NCI-H1105 treated with DMSO at 0.1 percent for 48 hours (cell line): ENCODE measurements at regions not wholly inside any gene's neighbourhood (a gene's known extent, or its start where the extent isn't known, plus 50 kb on each side); places are given as distances from the start of the nearest gene placed in this dataset.
"Not testable (repeated sequence)": the region's sequence is repeated elsewhere in the genome, so short reads cannot be mapped to it uniquely, and the experiment has no call there.

Source experiments
- DNase-seq: peaks from one replicate; lab custom pipeline; 2025; lab: John Stamatoyannopoulos, UW

DNA sequence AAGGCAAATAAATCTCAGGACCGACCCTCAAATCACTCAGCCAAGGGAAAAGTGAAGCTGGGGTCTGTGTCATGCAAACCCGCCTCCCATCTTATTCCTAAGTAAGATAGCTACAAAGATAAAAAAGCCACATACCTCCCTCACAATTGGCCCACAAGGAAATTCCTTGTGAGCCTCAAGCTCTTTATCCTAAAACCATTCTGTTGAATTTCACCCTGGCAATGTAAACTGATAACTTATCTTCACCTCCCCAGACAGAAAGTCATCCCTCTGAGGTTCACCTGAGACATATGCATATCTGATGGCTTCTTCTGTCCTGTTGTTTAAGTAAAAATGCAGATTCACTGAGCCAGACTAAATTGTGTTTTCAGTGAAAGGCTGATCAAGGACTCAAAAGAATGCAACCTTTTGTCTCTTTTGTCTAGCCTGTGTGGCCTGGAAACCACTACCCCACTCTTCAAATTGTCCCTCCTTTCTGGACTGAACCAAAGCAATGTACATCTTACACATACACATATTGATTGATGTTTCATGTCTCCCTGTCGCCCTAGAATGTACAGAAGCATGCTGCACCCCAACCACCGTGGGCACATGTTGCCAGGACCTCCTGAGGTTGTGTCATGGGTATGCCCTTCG lies 91.3 kb downstream of the MFAP3L start:
- DNase-seq, result no peak

DNA sequence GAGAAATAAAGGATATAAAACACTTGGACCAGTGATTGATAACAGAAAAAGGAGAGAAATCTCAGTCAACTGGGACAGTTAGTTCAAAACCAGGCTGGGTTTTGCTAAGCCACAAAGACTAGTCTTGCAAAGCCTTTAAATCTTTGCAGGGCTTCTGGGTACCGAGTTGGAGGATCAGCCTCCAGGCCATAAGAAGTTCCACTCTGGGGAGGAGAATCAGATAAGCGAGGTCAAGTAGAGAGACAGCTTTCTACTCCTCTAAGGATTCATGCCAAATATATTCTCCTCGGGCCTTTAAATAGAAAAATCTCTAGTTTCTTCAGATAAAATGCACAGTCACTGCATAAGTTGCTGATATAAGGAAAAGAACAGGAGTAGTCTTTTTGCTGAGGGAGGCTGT lies 92.7 kb downstream of the MFAP3L start:
- DNase-seq, result no peak

DNA sequence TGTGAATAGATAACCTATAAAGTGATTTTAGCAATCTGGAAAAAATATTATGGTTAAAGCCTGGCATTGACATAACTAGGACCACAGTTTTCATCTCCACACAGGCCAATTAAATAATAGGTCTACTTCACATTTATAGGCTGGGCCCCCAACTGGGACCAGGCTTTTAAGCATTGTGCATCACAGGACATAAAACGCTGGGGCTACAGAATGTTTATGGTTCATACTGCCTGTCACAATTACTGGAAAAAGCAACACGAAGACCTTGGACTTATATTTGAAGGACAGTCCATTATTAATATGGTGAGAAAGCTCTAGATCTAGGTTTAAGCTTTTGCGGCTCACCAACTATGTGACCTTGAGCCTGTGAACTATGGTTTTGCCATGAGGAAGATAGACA lies 94.2 kb downstream of the MFAP3L start:
- no peak for DNase-seq

DNA sequence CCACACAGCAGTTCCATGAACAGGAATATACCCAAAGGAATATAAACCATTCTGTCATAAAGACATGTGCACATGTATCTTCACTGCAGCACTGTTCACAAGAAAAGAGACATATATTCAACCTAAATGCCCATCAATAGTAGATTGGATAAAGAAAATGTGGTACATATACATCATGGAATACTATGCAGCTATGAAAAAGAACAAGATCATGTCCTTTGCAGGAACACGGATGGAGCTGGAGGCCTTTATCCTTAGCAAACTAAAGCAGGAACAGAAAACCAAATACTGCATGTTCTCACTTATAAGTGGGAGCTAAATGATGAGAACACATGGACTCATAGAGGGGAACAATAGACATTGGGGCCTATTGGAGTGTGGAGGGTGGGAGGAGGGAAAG lies 95.4 kb downstream of the MFAP3L start:
- DNase-seq, result not testable (repeated sequence)

DNA sequence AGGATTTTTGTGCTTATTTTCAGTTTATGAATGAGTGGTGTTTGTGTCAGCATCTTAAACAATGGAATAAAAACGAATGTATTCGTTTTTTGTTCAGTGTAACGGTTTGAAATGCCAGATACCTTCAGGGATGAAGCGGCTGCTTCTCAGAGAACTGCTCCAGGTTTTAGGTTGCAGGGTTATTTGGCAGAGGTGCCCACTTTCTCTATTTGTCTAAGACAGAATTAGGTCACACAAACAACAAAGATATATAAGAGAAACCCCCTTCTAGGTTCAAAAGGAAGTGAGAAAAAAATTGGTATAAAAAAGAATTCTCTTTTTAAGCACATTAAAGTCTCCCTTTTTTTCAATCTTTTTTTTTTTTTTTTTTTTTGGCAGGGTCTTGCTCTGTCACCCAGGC lies 98.9 kb downstream of the MFAP3L start:
- DNase-seq, result no peak

DNA sequence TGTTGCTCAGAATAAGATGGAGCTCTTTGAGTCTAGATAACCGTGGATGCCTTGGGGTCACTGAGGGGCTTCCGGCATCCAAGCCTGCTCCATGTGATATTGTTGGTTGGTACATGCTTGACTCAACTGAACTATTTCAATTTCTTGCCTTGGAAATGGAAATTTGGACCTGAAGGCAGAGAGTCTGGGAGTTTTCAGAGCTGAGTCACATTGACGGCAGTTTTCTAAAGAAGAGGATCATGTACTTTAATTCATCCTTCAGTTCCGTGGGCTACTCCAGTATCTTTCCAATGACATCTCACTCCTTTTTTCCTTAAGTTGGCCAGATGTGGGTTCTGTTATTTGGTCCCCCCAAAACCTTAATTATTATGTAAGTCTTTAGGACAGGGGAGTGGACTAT lies 100.5 kb downstream of the MFAP3L start:
- DNase-seq, result no peak

DNA sequence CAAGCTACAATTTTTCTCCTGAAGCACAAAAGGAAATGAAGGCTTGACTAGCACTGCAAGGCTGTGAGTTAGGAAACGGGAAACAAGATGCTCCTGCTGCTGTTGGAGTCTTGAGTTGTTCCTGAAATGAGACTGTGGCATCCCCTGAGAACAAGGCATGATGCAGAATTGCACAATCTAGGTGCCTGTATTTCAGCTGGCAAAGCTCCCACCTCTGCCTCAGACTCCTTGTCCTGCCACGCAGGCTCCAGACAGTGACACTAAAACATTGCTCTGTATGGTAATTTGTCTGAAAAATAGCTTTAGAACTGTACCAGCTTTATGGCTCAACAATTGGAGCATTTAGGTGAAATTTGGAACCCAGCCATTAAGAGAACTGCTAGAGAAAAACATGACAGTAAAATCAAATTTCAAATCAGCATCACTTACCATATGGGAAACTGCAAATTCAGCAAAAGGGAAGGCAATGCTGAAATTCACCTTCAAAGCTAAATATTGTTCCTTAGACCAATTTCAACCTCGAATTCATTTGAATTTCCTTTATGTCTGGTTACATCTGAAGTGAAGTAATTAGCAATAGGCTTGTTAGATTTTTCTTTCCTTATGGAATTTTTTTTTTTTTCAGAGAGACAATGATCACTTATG lies 103.4 kb downstream of the MFAP3L start:
- DNase-seq, result no peak

DNA sequence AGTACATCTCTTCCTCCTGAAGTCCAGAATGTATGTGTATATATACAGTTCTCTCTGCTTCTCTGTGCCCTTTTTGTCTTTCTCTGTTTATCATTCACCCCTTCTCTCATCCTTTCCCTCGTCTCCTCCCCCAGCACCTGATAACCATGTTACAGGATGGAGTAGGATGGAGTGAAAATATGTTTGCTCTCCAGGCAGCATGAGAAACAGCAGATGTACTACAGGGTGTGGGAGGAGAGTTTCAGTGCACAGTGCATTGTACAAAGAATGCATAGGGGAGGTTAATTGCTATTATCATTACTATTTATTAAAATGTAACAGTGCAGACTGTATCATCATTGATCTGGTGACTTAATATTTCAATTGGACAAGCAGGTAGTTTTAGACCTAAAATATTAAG lies 104.5 kb downstream of the MFAP3L start:
- DNase-seq, result no peak

DNA sequence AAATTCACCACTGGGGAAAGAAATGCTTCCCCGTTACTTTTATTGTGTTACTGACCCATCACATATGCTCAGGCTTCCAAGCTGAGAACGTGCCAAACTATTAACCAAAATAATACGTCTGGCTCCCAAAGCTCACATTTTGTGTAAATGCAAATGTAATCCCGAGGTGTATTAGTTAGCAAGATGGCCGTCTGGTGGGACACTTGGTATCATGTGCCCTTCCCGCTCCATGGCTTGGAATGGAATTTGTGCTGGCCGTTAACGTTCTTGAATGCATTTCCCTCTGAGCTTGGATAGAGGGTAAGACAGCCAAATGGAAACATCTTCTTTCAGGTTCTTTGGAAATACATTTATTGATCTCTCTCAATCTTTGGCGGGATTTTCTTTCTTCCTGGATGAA lies 105.0 kb downstream of the MFAP3L start:
- DNase-seq, result no peak

DNA sequence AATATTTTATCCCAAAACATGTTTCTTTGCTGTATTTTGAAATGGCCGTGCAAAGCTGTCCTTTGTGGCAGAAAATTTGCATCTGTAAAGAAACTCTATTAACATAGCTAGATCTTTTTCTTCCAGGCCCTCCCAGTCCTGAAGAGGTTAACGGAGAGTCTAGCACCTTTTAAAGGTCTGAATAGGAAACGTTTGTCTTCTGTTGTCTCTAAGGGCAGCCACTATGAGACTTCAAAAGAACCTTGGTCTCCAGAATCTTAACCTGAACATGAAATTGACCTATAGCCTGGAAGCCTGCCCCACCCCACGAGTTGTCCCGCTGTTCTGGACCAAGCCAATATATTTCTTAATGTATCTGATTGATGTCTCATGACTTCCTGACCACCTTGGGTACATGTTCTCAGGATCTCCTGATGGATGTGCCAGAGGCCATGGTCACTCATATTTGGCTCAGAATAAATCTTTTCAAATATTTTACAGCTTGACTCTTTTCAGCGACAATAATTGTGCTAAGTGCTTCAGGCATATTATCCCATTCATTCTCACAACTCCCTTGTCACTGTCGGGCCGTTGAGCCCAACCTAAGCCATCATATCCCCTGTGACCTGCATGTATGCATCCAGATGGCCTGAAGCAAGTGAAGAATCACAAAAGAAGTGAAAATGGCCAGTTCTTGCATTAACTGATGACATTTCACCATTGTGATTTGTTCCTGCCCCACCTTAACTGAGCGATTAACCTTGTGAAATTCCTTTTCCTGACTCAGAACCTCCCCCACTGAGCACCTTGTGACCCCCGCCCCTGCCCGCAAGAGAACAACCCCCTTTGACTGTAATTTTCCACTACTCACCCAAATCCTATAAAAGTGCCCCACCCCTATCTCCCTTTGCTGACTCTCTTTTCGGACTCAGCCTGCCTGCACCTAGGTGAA lies 106.7 kb downstream of the MFAP3L start:
- DNase-seq, result not testable (repeated sequence)

DNA sequence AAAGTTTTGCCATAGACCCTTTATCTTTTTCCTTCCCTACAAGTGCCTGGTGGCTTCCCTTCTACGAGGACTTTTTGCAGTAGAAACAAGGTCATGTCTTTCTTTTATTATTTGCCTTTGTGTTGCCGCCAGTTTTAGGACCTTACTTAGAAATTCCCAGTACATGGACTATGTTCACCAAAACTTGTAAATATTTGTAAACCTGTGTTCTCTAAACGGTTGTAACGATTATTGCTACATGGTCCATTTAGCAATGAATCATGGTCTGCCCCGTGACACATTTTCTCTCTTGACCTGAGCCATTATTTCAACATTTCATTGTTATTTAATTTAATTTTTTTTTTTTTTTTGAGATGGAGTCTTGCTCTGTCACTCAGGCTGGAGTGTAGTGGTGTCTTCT lies 110.7 kb downstream of the MFAP3L start:
- DNase-seq, result no peak

DNA sequence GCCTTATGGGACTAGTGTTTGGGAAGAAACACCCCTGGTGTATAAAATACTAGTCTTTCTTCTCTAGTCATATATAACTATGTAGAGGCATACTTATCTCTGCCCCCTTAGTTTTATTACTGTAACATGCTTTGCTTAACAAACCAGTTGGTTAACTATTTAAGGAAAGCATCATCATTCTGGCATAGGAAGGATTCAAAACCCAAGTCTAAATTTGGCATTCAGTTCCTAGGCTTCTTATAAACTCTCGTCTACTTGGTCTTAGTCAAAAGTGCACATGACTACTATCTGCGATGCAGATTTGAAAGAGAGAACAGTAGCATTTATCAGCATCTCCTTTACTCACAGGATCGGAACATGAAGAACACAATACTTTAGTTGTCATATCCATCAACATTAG lies 111.3 kb downstream of the MFAP3L start:
- DNase-seq, result no peak

DNA sequence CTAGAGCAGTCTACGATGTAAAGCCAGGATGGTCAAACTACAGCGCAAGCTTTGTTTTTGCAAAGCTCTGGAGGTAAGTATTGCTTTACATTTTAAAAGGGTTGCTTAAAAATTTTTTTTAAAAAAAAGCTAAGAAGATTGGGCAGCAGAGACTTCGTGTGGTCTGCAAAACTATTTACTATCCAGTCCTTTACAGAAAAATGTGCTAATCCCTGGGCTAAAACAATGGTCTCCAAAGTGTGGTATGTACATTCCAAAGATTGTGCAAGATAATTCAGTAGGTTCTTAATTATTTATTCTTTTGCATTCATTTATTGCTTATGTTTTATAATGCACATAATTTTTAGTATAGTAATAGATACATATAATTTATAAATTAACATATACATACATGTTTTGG lies 113.2 kb downstream of the MFAP3L start:
- DNase-seq, result no peak

DNA sequence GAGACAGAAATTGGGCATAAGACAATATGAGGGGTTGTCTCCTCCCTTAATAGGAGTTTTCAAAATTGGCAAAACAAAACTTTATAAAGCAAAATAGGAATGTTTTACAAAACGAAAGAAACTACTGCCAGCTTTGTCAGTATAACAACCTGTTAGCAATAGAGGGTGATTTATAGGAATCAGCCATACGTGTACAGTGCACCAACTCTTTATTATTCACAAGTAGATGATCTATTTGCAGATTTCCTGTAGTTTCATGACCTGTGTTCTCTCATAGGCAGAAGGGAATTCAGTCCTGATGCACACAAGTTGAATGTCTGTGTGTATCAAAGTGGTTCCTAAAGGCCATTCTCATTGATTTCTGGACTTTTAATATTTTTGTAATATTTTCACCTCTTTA lies 116.3 kb downstream of the MFAP3L start:
- no peak for DNase-seq

DNA sequence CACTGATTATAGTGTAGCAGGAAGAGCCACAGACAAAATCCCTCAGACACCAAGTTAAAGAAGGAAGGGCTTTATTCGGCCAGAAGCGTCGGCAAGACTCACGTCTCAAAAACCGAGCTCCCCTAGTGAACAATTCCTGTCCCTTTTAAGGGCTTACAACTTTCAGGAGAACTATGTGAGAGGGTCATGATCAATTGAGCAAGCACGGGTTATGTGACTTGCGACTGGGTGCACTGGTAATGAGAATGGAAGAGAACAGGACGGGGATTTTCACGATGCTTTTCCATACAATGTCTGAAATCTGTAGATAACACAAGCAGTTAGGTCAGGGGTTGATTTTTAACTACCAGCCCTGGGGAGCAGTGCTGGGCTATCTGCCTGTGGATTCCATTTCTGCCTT lies 116.7 kb downstream of the MFAP3L start:
- no peak for DNase-seq

DNA sequence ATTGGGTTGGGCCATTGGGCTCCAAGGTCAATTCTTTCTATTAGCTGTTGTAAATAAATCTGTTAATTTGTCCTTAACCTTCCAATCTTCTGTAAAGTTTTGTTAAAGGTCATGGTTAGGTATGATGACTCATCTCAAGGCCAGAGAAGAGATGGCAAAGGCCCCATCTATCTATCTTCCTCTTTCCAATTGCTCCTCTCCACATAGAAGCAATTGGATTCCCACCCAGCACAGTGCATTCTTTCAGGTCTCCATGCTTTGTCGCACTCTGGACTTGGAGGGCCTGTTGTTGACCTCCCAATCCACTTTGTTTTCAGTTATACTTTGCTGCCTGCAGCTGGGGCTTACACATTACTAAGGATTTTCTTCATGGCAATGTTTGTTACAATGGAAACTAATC lies 118.5 kb downstream of the MFAP3L start:
- no peak for DNase-seq

DNA sequence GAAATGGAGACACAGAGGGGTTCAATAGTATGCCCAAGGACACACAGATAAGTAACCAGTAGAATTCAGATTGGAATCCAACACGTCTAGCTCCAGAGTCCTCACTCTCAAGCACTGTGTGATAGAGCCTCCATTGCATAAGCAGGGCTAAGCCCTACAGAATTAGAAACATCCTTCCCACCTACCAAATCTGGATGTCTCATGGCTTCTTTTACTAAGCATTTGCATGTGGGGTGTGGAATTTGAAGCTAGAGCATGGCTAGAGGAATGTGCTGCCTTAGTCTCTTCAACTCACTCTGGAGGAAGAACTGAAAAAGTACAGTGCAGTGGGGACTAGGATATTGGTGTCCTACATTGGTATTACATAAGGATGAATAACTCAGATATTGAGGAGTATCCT lies 119.4 kb downstream of the MFAP3L start:
- no peak for DNase-seq

DNA sequence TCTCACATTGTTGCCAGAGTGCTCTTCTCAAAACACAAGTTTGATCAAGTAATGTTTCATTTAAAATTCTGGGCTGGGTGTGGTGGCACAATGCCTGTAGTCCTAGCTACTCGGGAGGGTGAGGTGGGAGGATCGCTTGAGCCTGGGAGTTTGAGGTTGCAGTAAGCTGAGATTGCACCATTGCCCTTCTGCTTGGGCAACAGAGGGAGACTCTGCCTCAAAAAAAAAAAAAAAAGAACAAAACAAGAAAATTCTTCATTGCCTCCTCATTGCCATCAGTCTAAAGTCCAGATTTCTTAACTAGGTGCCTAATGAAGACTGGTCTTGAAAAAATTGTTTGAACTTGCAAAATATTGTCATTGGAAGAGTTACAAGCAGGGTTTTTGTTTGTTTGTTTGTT lies 120.1 kb downstream of the MFAP3L start:
- DNase-seq, result no peak

DNA sequence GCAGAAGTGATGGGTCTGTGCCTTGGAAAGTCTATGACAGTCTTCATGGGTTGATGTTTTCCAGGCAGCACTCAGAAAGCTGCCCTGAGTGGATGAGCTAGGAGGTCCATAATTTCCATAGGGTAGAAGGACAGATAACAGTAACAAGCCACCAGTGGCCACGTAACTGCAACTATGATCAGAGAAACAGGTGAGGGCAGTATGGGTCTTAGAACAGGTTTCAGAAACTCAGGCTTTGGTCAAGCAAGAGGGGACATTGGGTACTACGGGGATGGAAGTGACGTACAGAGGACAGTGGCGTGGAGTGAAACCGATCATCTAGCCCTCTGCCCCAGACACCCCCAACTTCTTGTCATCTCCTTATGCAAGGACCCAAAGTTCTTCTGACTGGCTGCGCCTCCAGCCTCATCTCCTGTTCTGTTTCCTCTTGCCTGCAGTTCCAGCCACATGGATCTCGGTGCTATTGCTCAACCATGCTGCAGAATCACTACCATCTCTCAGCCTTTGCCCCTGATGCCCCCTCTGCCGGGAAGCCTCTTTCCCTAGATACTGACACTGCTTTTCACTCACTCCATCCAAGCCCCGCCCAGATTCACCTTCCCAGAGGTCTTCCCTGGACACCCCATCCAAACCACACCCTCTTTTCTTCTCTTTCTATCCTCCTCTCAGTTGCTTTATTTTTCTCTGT lies 123.4 kb downstream of the MFAP3L start:
- no peak for DNase-seq

DNA sequence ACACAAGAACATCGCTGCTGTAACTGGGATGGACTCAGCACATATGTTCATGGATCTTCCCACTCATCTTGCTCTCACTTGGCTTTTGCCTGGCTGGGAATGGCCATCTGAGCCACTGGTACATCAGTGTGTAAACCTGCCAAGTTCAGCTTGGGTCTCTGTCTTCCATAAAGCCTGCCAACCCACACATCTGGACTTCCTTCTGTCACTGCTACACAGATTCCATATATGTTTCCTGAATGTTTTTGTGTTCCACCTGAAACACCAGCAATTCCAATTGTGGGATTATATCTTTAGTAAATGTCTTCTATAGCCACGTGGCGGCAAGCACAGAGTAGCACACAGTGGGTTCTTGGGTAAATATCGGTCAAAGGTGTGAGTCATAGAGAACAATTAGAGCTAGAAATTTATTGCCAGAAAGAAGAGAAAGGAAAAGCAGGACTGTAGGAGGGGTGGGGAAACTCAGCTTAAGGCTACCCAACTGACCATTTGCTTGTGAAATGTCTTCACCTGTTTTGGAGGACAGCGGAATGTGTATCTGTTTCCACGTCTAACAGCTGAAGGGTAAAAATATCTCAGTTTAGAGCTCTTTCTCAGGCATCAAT lies 125.9 kb downstream of the MFAP3L start:
- DNase-seq, result no peak

DNA sequence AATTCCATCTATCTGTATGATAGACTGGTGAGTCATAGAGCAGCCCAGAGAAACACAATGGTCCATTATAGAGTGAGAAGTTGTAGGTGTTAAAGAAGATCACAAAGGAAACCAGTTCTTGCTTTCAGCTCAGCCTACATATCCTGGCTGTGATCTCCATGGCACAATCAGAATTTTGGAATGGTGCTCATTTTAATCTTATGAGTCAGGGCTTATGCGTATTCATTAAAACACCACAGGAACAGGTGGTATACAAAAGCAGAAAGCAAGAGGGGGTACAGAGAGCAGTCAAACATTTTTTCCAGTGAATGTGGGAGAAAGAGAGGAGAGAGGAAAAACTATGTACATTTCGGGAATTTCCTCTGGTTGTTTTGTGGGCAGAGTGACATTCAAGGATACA lies 126.9 kb downstream of the MFAP3L start:
- no peak for DNase-seq

DNA sequence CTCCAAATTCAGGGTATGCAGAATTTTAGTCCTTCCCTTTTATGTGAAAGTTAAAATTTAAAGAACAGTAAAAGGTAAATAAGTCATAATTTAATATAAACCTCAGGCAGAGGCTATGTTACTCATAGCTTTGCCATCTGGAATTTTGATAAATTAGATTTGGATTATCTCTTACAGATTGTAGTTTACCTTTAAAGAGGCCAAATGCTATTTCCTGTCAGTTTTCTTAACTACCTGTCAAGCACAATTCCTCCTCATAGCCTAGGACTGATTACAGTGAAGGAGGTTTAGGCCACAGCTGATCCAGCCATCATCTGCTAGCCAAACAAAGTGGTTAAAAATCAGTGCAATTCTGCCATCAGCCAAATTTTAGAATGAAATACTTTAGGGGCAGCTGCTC lies 128.1 kb downstream of the MFAP3L start:
- DNase-seq, result no peak
